SK-N-SH treated with all-trans-retinoic acid at 6 μM for 48 hours (cell line): ENCODE measurements at regions not wholly inside any gene's neighbourhood (a gene's known extent, or its start where the extent isn't known, plus 50 kb on each side); places are given as distances from the start of the nearest gene placed in this dataset.

Experiments
- ATAC-seq: fragments of 200-7000 bp; cut with Tn5 transposase; 3 replicates; pipeline ENCODE4 v1.9.1; 2020; ENCODE audit warnings: mild to moderate bottlenecking, moderate library complexity
- ARNTL ChIP-seq: fragments of 450-650 bp; formaldehyde crosslinking; IDR thresholded peaks from 2 replicates; pipeline ENCODE4 v1.5.0; 2020; ENCODE audit warnings: low read depth, mild to moderate bottlenecking, moderate library complexity, borderline replicate concordance
- BACH2 ChIP-seq: fragments of 250-450 bp; sonication (Bioruptor Pico); IDR thresholded peaks from 2 replicates; pipeline ENCODE4 v1.9.0; 2021; ENCODE audit warnings: mild to moderate bottlenecking, borderline replicate concordance
- CSDC2 ChIP-seq: fragments of 250-450 bp; sonication (Bioruptor Pico); IDR thresholded peaks from 2 replicates; pipeline ENCODE4 v1.5.0; 2020; ENCODE audit warnings: mild to moderate bottlenecking, moderate library complexity
- ESRRG ChIP-seq: fragments of 250-450 bp; sonication (Bioruptor Pico); IDR thresholded peaks from 2 replicates; pipeline ENCODE4 v1.6.1; 2021; ENCODE audit warnings: mild to moderate bottlenecking
- GLIS3 ChIP-seq: fragments of 250-450 bp; sonication (Bioruptor Pico); IDR thresholded peaks from 2 replicates; pipeline ENCODE4 v1.5.0; 2020; ENCODE audit warnings: mild to moderate bottlenecking, moderate library complexity
- ISL1 ChIP-seq: fragments of 250-450 bp; sonication (Bioruptor Pico); IDR thresholded peaks from 2 replicates; pipeline ENCODE4 v2.1.2; 2022; ENCODE audit warnings: mild to moderate bottlenecking, moderate library complexity
- PPARA ChIP-seq: fragments of 250-450 bp; sonication (Bioruptor Pico); IDR thresholded peaks from 2 replicates; pipeline ENCODE4 v1.5.0; 2020; ENCODE audit warnings: mild to moderate bottlenecking, borderline replicate concordance
- RARB ChIP-seq: fragments of 250-450 bp; sonication (Bioruptor Pico); IDR thresholded peaks from 2 replicates; pipeline ENCODE4 v1.8.0; 2021; ENCODE audit warnings: mild to moderate bottlenecking, moderate library complexity
- SNAI2 ChIP-seq: fragments of 250-450 bp; sonication (Bioruptor Pico); IDR thresholded peaks from 2 replicates; pipeline ENCODE4 v1.5.0; 2020; ENCODE audit warnings: mild to moderate bottlenecking, moderate library complexity
- TCF4 ChIP-seq: fragments of 250-450 bp; sonication (Bioruptor Pico); IDR thresholded peaks from 2 replicates; pipeline ENCODE4 v1.8.0; 2021; ENCODE audit warnings: mild to moderate bottlenecking, moderate library complexity, borderline replicate concordance
- TOX ChIP-seq: fragments of 250-450 bp; sonication (Bioruptor Pico); IDR thresholded peaks from 2 replicates; pipeline ENCODE4 v1.8.0; 2021; ENCODE audit warnings: mild to moderate bottlenecking, moderate library complexity, borderline replicate concordance
- ZC3H10 ChIP-seq: fragments of 250-450 bp; sonication (Bioruptor Pico); IDR thresholded peaks from 2 replicates; pipeline ENCODE4 v1.5.1; 2021; ENCODE audit warnings: mild to moderate bottlenecking, moderate library complexity
- ZFP3 ChIP-seq: fragments of 250-450 bp; sonication (Bioruptor Pico); IDR thresholded peaks from 2 replicates; pipeline ENCODE4 v1.5.0; 2020; ENCODE audit warnings: mild to moderate bottlenecking, moderate library complexity
- ZFP30 ChIP-seq: fragments of 450-650 bp; formaldehyde crosslinking; IDR thresholded peaks from 2 replicates; pipeline ENCODE4 v1.5.0; 2022; ENCODE audit warnings: mild to moderate bottlenecking, moderate library complexity
- ZNF565 ChIP-seq: fragments of 450-650 bp; formaldehyde crosslinking; conservative IDR thresholded peaks from 2 replicates; pipeline ENCODE4 v1.5.0; 2020; ENCODE audit warnings: low read depth, mild to moderate bottlenecking, moderate library complexity
- ZNF8 ChIP-seq: fragments of 450-650 bp; formaldehyde crosslinking; IDR thresholded peaks from 2 replicates; pipeline ENCODE4 v1.5.0; 2020; ENCODE audit warnings: mild to moderate bottlenecking, moderate library complexity
- TF ChIP-seq, protein P1 (sequence below): fragments of 250-450 bp; sonication (Bioruptor Pico); IDR thresholded peaks from 2 replicates; pipeline ENCODE4 v1.5.1; 2020; ENCODE audit warnings: low read depth, mild to moderate bottlenecking, moderate library complexity
- TF ChIP-seq, protein P2 (sequence below): fragments of 250-450 bp; sonication (Bioruptor Pico); IDR thresholded peaks from 2 replicates; pipeline ENCODE4 v1.5.1; 2021; ENCODE audit warnings: mild to moderate bottlenecking, moderate library complexity
- TF ChIP-seq, protein P3 (sequence below): fragments of 250-450 bp; sonication (Bioruptor Pico); IDR thresholded peaks from 2 replicates; pipeline ENCODE4 v1.8.0; 2021; ENCODE audit warnings: low read depth, mild to moderate bottlenecking, moderate library complexity, borderline replicate concordance
- TF ChIP-seq, protein P4 (sequence below): fragments of 250-450 bp; sonication (Bioruptor Pico); IDR thresholded peaks from 2 replicates; pipeline ENCODE4 v1.8.0; 2020; ENCODE audit warnings: mild to moderate bottlenecking, moderate library complexity, borderline replicate concordance
- TF ChIP-seq, protein P5 (sequence below): fragments of 250-450 bp; sonication (Bioruptor Pico); IDR thresholded peaks from 2 replicates; pipeline ENCODE4 v1.5.0; 2020; ENCODE audit warnings: mild to moderate bottlenecking, moderate library complexity

DNA sequence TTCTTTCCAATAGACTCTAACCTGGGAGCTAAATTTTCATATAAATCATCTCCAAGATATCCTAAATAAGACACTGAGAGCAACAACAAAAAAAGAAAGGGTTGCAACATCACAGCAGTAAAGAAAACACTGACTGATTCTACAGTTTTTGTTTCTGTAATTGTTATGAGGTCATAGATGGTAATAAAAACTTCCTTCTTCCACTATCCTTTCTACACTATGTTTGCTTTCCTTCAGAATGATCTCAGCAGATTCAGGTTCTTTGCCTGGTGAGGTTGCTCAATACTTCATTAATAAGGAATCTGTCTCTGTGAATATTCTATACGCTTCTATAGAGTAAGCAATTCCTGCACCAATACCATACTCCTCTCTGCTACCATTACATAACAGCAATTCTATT is 835.6 kb upstream of the GRAMD2B start:
- TF ChIP-seq PPARA (no peak), ESRRG (CRISPR knock-in tag) (no peak)
- TF ChIP-seq, protein P1, sequence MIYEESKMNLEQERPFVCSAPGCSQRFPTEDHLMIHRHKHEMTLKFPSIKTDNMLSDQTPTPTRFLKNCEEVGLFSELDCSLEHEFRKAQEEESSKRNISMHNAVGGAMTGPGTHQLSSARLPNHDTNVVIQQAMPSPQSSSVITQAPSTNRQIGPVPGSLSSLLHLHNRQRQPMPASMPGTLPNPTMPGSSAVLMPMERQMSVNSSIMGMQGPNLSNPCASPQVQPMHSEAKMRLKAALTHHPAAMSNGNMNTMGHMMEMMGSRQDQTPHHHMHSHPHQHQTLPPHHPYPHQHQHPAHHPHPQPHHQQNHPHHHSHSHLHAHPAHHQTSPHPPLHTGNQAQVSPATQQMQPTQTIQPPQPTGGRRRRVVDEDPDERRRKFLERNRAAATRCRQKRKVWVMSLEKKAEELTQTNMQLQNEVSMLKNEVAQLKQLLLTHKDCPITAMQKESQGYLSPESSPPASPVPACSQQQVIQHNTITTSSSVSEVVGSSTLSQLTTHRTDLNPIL (CRISPR knock-in tag): no peak
- TF ChIP-seq, protein P2, sequence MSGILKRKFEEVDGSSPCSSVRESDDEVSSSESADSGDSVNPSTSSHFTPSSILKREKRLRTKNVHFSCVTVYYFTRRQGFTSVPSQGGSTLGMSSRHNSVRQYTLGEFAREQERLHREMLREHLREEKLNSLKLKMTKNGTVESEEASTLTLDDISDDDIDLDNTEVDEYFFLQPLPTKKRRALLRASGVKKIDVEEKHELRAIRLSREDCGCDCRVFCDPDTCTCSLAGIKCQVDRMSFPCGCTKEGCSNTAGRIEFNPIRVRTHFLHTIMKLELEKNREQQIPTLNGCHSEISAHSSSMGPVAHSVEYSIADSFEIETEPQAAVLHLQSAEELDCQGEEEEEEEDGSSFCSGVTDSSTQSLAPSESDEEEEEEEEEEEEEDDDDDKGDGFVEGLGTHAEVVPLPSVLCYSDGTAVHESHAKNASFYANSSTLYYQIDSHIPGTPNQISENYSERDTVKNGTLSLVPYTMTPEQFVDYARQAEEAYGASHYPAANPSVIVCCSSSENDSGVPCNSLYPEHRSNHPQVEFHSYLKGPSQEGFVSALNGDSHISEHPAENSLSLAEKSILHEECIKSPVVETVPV: no peak
- TF ChIP-seq, all 23 proteins: peak for 0
- ATAC-seq: no peak

DNA sequence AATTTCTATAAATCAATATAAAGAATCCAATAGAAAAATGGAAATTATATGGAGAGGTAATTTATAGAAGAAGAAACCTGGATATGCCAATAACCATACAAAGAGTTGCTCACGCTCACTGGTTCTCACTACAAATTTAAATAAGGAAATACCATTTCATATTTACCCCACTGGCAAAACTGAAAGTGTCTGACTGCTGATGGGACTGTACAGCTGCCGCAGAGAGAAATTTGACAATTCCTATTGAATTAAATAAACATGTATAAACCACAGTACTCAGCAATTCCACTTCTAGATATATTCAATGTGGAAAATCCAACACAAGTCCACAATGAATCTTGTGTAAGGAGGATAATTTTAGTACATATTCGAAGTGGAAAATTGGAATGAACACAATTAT is 830.4 kb upstream of the GRAMD2B start:
- TF ChIP-seq, protein P2: no peak
- no peak for TF ChIP-seq ZFP30 (CRISPR knock-in tag)
- TF ChIP-seq ZNF8: no peak
- TF ChIP-seq, protein P3, sequence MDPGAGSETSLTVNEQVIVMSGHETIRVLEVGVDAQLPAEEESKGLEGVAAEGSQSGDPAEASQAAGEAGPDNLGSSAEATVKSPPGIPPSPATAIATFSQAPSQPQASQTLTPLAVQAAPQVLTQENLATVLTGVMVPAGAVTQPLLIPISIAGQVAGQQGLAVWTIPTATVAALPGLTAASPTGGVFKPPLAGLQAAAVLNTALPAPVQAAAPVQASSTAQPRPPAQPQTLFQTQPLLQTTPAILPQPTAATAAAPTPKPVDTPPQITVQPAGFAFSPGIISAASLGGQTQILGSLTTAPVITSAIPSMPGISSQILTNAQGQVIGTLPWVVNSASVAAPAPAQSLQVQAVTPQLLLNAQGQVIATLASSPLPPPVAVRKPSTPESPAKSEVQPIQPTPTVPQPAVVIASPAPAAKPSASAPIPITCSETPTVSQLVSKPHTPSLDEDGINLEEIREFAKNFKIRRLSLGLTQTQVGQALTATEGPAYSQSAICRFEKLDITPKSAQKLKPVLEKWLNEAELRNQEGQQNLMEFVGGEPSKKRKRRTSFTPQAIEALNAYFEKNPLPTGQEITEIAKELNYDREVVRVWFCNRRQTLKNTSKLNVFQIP (CRISPR knock-in tag): no peak
- TF ChIP-seq, protein P4, sequence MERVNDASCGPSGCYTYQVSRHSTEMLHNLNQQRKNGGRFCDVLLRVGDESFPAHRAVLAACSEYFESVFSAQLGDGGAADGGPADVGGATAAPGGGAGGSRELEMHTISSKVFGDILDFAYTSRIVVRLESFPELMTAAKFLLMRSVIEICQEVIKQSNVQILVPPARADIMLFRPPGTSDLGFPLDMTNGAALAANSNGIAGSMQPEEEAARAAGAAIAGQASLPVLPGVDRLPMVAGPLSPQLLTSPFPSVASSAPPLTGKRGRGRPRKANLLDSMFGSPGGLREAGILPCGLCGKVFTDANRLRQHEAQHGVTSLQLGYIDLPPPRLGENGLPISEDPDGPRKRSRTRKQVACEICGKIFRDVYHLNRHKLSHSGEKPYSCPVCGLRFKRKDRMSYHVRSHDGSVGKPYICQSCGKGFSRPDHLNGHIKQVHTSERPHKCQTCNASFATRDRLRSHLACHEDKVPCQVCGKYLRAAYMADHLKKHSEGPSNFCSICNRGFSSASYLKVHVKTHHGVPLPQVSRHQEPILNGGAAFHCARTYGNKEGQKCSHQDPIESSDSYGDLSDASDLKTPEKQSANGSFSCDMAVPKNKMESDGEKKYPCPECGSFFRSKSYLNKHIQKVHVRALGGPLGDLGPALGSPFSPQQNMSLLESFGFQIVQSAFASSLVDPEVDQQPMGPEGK: no peak
- no peak for TF ChIP-seq TOX (CRISPR knock-in tag)
- TF ChIP-seq ARNTL (CRISPR knock-in tag): no peak
- no peak for TF ChIP-seq SNAI2 (CRISPR knock-in tag)
- TF ChIP-seq CSDC2 (CRISPR knock-in tag): no peak
- no peak for TF ChIP-seq ZNF565 (CRISPR knock-in tag)
- TF ChIP-seq ZFP3 (CRISPR knock-in tag): no peak
- no peak for TF ChIP-seq RARB (CRISPR knock-in tag)
- no peak for TF ChIP-seq TCF4
- no peak for ATAC-seq

DNA sequence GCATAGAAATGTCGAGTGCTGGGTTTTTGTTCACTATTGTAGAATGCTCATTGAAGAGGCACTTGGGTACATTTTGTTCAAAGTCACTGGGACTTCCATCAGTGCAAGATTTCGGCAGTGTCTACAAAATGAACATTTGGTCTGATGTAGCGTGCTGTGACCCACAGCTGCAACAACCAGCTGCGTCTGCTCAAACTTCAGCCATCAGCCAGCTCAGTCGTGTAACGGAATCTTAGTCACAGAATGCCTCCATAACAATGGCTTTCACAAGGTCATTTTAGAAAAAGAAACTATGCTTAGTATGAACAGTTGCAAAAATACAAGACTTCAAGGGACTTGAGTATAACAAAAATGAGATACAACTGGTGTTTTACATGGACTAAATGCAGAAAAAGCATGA is 828.1 kb upstream of the GRAMD2B start:
- TF ChIP-seq BACH2 (CRISPR knock-in tag) (no peak), ZNF565 (CRISPR knock-in tag) (no peak), SNAI2 (CRISPR knock-in tag) (no peak), ISL1 (CRISPR knock-in tag) (no peak), CSDC2 (CRISPR knock-in tag) (no peak), ZC3H10 (no peak), GLIS3 (CRISPR knock-in tag) (no peak), RARB (CRISPR knock-in tag) (no peak)
- TF ChIP-seq, protein P5, sequence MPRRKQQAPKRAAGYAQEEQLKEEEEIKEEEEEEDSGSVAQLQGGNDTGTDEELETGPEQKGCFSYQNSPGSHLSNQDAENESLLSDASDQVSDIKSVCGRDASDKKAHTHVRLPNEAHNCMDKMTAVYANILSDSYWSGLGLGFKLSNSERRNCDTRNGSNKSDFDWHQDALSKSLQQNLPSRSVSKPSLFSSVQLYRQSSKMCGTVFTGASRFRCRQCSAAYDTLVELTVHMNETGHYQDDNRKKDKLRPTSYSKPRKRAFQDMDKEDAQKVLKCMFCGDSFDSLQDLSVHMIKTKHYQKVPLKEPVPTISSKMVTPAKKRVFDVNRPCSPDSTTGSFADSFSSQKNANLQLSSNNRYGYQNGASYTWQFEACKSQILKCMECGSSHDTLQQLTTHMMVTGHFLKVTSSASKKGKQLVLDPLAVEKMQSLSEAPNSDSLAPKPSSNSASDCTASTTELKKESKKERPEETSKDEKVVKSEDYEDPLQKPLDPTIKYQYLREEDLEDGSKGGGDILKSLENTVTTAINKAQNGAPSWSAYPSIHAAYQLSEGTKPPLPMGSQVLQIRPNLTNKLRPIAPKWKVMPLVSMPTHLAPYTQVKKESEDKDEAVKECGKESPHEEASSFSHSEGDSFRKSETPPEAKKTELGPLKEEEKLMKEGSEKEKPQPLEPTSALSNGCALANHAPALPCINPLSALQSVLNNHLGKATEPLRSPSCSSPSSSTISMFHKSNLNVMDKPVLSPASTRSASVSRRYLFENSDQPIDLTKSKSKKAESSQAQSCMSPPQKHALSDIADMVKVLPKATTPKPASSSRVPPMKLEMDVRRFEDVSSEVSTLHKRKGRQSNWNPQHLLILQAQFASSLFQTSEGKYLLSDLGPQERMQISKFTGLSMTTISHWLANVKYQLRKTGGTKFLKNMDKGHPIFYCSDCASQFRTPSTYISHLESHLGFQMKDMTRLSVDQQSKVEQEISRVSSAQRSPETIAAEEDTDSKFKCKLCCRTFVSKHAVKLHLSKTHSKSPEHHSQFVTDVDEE (CRISPR knock-in tag): no peak
- TF ChIP-seq, protein P4: no peak
- TF ChIP-seq, protein P1 (CRISPR knock-in tag): no peak
- TF ChIP-seq, protein P3 (CRISPR knock-in tag): no peak
- TF ChIP-seq, all 23 proteins: peak for 0

More for the DNA sequence above, 828.1 kb upstream of the GRAMD2B start:
- ATAC-seq: no peak
